ENCODE measurements at regions not wholly inside any gene's neighbourhood (a gene's known extent, or its start where the extent isn't known, plus 50 kb on each side); places are given as distances from the start of the nearest gene placed in this dataset.
"Not testable (repeated sequence)": the region's sequence is repeated elsewhere in the genome, so short reads cannot be mapped to it uniquely, and the experiment has no call there.

GRCh38 chr7:76676890-76677289 lies 49.8 kb upstream of the POMZP3 start:
- H3K27me3 Mint-ChIP-seq = peaks cover 29% of the 10 kb centered on the region
- H3K27ac ChIP-seq (ENCODE audit: low read depth in 1 of 2, low read length in 2 of 2); H3K4me1 ChIP-seq (ENCODE audit: insufficient read depth, low read length); ATAC-seq (ENCODE audit: poor library complexity); H3K9me3 ChIP-seq (ENCODE audit: control insufficient read depth in 1 of 2, insufficient read depth in 1 of 2, low read length in 2 of 2); H3K4me3 ChIP-seq (ENCODE audit: low read length); DNase-seq; H3K4me3 Mint-ChIP-seq; POLR2A ChIA-PET; intact Hi-C loops (cut with DNase I, micrococcal nuclease); H3K27me3 ChIP-seq (ENCODE audit: control insufficient read depth in 1 of 2, insufficient read depth in 2 of 2, low read length in 2 of 2); H3K27ac Mint-ChIP-seq; CTCF ChIA-PET; H3K4me1 Mint-ChIP-seq (ENCODE audit: low read depth); H3K36me3 ChIP-seq (ENCODE audit: insufficient read depth, low read length); H3K36me3 Mint-ChIP-seq (ENCODE audit: low read depth); H3K9me3 Mint-ChIP-seq: not testable (repeated sequence)
